ENCODE measurements at regions not wholly inside any gene's neighbourhood (a gene's known extent, or its start where the extent isn't known, plus 50 kb on each side); places are given as distances from the start of the nearest gene placed in this dataset.
"Not testable (repeated sequence)": the region's sequence is repeated elsewhere in the genome, so short reads cannot be mapped to it uniquely, and the experiment has no call there.

DNA sequence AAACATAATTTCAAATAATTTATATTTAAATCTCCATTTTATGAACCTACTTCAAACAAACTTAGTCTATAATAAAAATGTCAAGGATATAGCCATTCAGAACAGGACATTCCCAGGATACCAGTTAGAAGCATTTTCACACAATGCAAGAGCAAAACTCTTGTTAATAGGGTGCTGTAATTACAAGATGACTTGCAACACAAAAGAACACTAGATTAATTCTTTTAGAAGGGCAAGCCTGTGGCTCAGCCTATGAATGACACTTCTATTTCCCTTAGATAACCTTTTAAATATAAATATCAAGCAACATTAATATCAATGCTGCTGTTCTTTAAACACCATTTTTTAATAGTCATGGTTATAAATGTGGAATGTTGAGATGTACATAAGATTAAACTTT lies 157.9 kb upstream of the SCN7A start:
- intact Hi-C loops (cut with DNase I): no loop called here
- DNase-seq (ENCODE audit: low spot score): no peak

DNA sequence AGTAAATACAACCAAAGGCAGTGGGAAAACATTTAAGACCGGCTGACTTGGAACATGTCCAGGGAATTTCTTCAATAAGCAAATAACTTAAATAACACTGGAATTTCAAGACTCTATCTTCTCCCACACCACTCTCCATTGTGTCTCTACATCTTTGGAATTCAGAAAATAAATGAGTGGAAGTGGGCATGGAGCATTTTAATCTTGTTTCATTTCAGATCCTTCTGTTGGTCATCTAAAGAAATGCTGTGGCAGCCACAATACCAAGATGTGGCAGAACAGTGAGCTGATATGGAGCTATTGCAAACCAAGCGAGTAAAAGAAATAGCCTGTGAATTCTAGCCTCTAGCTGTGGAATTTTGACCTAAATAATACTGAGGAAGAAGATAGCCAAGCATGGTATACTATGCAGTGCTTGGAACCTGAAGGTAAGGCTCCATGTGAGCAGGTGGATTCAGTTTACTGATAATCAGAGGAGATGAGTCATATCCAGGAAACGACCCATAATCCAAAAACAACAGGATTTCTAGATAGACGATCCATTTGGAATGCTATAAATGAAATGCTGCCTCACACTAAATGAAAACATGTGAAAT lies 157.1 kb upstream of the SCN7A start:
- intact Hi-C loops (cut with DNase I): no loop called here

DNA sequence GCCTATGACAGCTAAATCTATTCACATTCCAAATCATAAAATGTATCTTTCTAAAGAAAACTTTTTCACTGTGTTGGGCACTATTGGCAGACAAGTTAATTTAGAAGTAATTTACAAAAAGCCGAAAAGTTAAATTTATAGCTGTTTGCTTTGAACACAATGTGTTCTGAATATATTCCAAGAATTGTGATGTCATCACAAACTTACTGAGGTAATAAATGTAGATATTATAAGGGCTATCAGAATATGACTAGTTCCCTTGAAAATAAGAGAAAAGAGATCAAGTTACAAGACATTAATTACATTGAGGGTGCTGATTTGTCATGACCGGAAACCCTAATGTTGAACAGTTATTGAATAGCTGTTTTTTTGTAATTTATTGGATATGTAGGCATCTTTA lies 153.9 kb upstream of the SCN7A start:
- DNase-seq (ENCODE audit: low spot score): no peak
- intact Hi-C loops (cut with DNase I): no loop called here

More for the DNA sequence above, 157.1 kb upstream of the SCN7A start:
- DNase-seq (ENCODE audit: low spot score): no peak

DNA sequence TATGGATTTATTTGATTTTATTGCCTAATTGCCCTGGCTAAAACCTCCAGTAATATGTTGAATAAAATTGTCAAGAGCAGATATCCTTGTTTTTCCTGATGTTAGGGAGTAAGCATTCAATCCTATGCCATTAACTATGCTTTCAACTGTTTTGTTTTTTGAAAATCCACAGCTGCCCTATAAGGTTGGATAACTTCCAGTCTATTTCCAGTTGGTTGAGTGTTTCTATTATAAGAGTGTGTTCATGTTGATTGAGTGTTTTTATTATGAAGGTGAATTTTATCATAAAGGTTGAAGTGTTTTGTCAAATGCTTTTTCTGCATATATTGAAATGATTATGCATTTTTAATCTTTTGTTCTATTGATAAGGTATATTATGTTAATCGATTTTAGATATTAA lies 149.9 kb upstream of the SCN7A start:
- DNase-seq (ENCODE audit: low spot score): no peak
- intact Hi-C loops (cut with DNase I): no loop called here

DNA sequence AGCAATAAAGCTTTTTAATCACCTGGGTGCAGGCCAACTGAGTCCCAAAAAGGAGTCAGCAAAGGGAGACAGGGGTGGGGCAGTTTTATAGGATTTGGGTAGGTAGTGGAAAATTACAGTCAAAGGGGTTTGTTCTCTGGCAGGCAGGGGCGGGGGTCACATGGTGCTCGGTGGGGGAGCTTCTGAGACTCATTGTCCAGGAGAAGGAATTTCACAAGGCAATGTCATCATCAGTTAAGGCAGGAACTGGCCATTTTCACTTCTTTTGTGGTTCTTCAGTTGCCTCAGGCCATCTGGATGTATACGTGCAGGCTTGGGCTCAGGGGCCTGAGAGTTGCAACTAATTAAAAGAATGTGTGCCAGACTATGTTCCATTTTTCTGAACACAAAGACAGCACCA lies 147.5 kb upstream of the SCN7A start:
- DNase-seq (ENCODE audit: low spot score); intact Hi-C loops (cut with DNase I): not testable (repeated sequence)

DNA sequence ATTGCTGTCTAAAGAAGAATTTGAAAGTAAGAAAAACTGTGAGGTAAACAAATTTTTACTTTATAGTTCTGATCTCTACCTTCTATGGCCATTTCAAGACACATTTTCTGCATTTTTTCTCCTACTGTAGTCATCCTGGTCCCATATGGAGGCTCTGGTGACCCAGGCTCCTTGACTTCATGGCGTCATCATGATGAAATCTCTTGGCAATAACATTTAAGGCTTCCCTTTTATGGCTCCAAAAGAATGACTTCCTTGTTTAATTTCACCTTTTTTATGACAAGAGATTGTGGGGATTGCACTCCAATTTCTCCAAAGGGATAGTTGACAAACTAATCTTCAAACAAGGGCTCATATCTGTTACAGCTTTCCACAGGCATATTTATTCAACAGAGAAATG lies 143.0 kb upstream of the SCN7A start:
- intact Hi-C loops (cut with DNase I): no loop called here
- DNase-seq (ENCODE audit: low spot score): no peak

DNA sequence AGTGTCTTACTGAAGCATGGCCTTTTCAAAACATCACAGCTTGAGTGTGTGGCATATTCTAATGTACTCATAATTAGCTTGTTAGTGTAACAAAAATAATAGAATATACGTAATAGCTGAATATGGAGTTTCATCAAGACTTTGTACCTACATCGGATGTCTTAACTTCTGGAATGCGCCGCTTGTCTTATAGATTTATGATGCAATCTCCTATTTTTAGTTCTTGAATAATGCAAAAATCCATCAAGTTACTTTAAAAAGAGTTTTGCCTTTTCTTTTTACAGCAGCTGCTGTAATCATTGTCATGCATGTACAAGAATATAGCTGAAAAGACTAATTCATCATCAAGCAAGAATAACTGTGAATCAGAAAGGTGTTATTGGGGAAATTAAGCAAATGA lies 140.7 kb upstream of the SCN7A start:
- intact Hi-C loops (cut with DNase I): no loop called here
- no peak for DNase-seq (ENCODE audit: low spot score)

DNA sequence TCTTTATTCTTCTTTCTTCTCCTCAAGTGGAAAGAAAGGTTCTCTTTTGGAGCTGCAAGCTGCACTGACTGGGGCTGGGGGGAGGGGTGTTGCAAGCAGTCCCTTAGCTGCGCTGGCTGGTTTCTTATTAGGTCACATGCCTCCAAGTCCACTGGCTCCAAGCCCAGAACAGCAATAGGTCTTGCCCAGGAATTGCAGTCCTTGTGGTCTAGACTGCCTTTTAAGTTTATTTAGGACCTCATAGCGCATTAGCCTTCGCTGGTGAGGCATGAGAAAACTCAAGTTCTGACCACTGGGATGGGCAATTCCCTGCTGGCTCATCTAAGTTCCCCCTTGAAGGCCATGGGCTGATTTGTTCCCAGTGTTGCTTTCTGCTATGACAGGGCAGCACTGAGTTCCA lies 138.6 kb upstream of the SCN7A start:
- no peak for DNase-seq (ENCODE audit: low spot score)
- intact Hi-C loops (cut with DNase I): no loop called here

DNA sequence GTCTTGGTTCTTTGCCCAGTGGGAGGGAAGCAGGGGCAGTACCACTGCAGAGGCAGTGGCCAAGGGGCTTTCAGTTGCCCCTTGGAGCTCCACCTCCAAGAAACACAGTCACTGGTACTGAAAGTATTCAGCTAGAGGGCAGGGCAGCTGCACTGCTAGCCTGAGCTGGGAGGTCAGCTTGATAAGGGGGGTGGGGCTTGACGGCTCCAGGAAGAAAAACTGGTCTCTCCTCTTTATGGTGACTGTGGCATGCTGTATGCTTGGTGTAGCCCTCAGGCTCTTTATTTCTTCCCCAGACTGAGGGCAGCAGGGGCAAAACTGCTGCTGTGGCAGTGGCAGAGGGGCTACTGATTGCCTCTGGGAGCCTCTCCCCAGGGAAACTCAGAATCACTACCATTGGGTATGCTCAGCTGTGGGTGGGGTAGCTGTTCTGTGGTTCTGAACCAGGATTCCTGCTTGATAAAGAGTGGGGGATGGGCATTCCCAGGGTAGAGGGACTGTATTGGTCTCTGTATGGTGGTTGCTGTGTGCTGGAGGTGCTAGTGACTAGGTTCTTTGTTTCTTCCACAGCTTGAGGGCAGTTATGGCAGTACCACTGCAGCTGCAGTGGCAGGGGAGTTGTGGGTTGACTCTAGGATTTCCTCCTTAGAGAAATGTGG lies 134.6 kb upstream of the SCN7A start:
- intact Hi-C loops (cut with DNase I): no loop called here
- no peak for DNase-seq (ENCODE audit: low spot score)

DNA sequence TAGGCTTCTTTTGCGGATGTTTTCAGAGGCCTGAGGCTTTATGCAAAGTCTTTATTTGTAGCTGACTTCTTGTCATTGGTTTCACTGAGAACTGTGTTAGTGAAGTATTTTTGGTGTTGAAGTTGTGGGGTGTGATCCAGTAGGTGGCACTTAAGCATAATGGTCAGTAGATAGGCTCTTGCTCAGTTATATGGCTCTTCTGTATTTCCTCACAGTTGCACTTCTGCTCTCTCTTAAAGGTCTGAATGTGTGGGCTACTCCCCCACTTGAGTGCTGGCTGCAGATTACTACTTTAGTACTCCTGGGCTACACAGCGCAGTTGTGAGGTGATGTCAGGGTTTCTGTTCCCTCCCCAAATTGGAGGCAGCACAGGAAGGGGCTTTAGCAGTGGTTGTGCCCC lies 133.8 kb upstream of the SCN7A start:
- no peak for DNase-seq (ENCODE audit: low spot score)
- intact Hi-C loops (cut with DNase I): no loop called here

DNA sequence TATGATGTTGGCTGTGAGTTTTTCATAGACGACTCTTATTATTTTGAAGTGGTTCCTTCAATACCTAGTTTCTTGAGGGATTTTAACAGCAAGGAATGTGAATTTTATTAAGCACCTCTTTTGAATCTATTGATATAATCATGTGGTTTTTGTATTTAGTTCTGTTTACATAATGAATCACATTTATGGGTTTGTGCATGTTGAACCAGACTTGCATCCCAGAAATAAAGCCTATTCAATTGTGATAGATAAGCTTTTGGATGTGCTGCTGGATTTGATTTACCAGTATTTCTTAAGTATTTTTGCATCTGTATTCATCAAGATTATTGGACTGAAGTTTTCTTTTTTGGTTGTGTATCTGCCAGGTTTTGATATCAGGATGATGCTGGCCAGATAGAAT lies 131.6 kb upstream of the SCN7A start:
- intact Hi-C loops (cut with DNase I): no loop called here
- no peak for DNase-seq (ENCODE audit: low spot score)

DNA sequence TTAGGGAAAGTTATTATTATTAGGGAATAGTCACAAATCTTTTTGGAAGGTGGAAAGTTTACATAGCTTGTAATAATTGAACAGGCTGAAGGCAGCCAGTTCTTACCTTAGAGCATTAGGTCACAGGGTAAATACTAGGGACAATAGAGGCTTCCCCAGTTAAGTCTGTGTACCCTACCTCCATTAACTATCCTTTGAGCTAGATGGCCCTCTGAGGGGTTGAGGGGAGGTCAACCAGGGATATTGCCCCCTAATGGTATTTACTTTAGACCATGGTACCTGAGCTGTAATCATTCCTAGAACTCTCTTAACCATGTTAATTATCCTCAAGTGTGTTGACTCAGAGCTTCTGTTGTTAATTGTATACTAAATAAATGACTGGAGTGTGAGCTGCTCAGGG lies 120.5 kb upstream of the SCN7A start:
- DNase-seq (ENCODE audit: low spot score): no peak
- intact Hi-C loops (cut with DNase I): no loop called here

DNA sequence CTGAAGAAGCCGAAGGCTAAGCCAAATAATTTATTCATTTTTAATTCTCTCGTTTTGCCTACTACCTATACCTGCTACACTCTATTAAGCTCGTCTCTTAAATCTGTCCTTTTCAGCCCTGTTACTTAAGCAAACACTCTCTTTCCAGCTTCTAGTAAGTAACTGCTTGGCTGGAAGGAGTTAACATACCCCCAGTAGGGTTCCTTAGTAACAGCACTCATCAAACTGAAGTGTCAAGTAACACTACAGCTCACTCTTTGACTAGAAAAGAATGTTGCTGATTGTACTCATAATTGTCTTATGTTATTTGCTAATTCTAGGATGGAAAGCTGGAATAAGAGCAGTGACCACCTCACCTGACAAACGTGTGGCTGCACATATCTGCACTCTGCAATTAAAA lies 120.0 kb upstream of the SCN7A start:
- DNase-seq (ENCODE audit: low spot score): no peak
- intact Hi-C loops (cut with DNase I): no loop called here

DNA sequence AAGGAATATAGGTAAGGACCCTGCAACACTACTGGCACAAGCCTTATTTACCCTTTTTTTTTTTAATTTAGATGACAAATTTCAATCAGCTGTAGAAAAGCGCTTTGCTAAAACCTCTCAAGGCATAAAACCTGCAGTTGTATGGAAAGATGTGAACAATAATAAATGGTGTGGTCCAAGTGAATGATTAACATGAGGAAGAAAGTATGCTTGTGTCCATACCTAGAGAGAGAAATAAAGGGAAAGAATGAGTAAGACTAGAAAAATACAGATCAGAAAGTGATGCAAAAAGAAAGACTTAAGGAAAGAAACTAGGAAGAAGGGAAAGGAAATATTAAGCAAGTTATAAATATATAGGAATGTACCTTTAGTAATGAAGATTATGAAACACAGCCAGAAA lies 119.2 kb upstream of the SCN7A start:
- DNase-seq (ENCODE audit: low spot score): no peak
- intact Hi-C loops (cut with DNase I): no loop called here

DNA sequence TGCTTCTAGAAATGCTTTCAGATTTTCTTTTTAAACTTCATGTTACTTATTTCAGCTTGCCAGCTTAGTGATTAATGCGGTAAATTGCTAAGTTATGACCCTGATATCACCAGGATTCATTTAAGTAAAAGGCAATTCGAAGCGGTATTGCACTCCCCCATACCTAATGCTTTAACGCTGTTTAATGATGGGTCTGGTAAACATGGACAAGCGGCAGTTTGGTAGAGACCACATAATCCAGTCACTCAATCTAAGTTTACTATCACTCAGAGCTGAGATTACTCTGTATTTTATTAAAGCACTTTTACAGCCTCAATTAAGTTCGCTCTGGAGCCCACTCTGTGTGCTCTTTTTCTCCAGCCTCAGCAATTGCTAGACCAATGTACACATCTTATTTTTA lies 118.2 kb upstream of the SCN7A start:
- DNase-seq (ENCODE audit: low spot score): no peak
- intact Hi-C loops (cut with DNase I): no loop called here

DNA sequence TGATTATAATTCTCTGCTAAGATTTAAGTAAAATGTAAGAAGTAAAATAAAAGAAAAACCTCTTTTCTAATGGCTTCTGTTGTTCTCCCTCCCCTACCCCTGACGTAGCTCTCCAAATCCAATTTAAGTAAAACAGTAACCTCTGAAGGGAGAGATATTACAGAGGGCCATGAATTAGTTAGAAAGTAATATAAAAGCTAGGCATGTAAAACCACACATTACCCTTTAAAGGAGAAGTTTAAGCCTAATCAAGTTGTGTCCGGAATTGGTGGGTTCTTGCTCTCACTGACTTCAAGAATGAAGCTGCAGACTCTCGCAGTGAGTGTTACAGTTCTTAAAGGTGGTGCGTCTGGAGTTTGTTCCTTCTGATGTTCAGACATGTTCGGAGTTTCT lies 116.9 kb upstream of the SCN7A start:
- DNase-seq (ENCODE audit: low spot score): no peak
- intact Hi-C loops (cut with DNase I): no loop called here

DNA sequence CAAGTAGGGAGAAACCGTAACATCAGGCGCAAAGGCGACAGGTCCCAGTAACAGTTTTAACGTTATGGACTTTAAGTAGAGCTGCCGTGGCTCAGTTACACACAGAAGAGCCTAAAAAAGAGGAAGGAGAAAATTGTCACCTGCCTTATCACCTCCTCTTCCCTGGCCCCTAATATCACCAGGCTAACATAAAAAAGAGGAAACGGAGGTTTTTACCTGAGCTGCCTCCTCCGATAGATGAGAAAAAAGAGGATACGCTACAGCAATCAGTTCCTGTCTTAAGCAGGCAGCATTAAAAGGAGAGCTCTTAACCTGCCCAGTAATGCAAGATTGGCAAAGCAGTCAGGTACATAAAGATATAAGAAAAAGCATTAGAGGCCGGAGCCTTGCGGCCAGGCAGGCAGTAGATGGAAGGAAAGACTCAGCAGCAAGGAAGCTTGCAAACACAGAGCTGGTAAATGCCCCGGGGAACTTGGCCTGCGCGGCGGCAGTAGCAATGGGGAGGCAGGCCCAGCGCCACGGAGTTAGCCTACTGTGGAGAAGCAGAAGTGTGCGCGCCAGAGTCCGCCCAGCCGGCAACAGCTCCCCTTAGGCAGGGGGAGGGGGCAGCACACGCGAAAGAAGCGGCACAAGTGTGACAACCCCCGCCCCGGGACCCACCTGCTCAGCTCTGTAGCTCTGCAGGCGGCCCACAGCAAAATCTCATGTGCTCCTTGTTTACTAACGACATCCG lies 116.3 kb upstream of the SCN7A start:
- intact Hi-C loops (cut with DNase I): no loop called here
- DNase-seq (ENCODE audit: low spot score): no peak

DNA sequence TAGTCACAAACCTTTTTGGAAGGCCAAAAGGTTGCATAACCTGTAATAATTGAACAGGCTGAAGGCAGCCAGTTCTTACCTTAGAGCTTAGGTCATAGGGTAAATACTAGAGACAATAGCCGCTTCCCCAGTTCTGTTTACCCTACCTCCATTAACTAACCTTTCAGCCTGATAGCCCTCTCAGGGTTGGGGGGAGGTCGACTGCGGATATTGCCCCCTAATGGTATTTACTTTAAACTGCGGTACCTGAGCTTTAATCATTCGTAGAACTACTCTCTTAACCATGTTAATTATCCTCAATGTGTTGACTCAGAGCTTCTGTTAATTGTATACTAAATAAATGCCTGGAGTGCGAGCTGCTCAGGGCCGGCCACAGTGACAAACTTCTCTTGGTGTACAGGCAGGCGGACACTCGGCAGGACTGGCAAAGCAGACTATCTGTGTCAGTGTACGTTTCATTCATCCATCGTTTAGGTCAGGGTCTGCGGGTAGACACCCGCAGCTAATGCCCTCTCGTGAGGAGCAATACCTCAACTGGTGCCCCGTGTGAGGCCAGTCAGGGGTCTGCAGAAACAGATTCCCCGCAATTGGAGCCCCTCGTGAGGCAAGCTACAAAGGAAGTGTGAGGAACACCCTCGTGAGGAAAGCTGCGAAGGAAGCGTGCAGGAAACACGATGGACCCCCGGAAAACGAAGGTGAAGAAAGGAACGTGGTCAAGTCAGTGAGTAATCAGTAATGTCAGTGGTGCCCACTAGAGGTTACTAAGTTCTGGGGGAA lies 115.3 kb upstream of the SCN7A start:
- DNase-seq (ENCODE audit: low spot score): no peak
- intact Hi-C loops (cut with DNase I): loop anchor here (10.0 kb wide), 1 partner anchor 175 kb away; no protein-coding TSS in a partner anchor

DNA sequence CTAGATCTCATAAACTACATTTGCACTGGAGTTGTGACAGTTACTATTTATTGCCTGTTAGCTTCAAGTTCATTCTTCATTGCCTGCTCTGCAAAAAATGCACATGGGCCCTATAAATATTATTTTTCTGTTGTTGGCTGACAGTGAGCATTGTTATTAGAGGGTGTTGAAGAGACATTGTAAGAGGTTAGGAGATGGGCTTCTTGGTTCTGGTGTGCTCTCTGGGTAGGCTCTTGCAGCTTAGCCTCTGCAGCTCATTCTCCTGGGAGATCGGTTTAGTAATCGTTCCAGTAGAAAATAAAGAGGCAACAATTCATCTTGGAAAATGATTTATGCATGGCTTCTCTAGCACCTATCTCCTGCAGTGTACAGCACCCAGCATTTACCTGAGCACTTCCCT lies 113.8 kb upstream of the SCN7A start:
- DNase-seq (ENCODE audit: low spot score): no peak
- intact Hi-C loops (cut with DNase I): loop anchor here (10.0 kb wide), 1 partner anchor 177 kb away; no protein-coding TSS in a partner anchor

DNA sequence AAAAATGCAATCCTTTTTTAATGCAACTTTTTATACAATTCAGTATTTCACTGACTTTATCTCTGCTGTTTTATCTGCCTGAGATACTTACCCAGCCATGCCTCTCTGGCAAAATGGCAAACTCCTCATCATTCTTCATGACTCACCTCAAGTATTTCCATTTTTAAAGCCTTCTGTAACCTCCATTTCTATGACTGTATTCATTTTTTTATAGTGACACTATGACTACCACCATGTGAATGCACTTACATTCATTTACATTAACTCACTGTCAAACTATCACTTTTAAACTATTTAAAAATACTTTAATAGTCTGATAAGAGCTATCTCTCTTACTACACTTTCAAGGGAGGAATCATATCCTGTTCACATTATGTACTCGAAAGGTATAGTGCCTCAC lies 99.4 kb upstream of the SCN7A start:
- DNase-seq (ENCODE audit: low spot score): no peak
- intact Hi-C loops (cut with DNase I): no loop called here

Data from cardiac septum (tissue), 1 donor.